ENCODE measurements at regions not wholly inside any gene's neighbourhood (a gene's known extent, or its start where the extent isn't known, plus 50 kb on each side); places are given as distances from the start of the nearest gene placed in this dataset.

DNA sequence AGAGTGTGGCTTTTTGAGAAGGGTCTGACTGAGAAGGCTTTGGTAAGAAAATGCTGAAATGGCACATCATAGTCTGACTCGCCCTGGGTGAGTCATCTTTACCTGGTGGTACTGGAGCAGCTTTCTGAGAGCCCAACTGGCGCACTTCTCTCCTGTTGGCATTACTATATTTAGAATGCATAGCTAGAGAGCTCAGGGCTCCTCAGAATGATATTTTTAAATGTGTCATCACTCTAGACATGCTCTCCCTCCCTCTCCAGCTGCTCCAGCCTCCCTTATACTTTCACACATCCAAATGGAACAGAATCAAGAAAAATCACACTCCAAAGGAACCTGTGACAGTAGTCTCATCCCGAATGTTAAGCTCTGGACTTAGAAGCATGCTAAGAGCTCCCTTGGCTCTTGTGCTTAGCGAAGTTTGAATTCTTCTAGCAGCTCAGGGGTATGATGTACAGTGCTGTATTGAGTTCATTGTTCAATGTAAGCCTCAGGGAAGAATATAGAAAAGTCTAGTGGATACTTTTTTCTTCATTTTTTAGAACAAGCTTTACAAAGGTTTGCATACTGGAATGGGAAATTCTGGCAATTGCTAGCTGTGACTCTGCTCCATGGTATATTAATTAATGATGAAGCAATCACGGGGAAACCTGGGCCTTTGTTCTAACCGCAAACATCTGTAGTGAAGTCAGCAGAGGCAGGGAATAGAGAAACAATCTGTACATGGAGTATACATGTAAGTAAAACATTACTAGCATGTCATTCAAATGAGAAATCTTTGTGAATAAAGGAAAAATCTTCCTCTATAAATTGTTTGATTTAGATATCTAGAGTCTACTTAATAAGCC, 751.2 kb upstream of the NRXN1 start (continued):
- TF ChIP-seq, protein P1, sequence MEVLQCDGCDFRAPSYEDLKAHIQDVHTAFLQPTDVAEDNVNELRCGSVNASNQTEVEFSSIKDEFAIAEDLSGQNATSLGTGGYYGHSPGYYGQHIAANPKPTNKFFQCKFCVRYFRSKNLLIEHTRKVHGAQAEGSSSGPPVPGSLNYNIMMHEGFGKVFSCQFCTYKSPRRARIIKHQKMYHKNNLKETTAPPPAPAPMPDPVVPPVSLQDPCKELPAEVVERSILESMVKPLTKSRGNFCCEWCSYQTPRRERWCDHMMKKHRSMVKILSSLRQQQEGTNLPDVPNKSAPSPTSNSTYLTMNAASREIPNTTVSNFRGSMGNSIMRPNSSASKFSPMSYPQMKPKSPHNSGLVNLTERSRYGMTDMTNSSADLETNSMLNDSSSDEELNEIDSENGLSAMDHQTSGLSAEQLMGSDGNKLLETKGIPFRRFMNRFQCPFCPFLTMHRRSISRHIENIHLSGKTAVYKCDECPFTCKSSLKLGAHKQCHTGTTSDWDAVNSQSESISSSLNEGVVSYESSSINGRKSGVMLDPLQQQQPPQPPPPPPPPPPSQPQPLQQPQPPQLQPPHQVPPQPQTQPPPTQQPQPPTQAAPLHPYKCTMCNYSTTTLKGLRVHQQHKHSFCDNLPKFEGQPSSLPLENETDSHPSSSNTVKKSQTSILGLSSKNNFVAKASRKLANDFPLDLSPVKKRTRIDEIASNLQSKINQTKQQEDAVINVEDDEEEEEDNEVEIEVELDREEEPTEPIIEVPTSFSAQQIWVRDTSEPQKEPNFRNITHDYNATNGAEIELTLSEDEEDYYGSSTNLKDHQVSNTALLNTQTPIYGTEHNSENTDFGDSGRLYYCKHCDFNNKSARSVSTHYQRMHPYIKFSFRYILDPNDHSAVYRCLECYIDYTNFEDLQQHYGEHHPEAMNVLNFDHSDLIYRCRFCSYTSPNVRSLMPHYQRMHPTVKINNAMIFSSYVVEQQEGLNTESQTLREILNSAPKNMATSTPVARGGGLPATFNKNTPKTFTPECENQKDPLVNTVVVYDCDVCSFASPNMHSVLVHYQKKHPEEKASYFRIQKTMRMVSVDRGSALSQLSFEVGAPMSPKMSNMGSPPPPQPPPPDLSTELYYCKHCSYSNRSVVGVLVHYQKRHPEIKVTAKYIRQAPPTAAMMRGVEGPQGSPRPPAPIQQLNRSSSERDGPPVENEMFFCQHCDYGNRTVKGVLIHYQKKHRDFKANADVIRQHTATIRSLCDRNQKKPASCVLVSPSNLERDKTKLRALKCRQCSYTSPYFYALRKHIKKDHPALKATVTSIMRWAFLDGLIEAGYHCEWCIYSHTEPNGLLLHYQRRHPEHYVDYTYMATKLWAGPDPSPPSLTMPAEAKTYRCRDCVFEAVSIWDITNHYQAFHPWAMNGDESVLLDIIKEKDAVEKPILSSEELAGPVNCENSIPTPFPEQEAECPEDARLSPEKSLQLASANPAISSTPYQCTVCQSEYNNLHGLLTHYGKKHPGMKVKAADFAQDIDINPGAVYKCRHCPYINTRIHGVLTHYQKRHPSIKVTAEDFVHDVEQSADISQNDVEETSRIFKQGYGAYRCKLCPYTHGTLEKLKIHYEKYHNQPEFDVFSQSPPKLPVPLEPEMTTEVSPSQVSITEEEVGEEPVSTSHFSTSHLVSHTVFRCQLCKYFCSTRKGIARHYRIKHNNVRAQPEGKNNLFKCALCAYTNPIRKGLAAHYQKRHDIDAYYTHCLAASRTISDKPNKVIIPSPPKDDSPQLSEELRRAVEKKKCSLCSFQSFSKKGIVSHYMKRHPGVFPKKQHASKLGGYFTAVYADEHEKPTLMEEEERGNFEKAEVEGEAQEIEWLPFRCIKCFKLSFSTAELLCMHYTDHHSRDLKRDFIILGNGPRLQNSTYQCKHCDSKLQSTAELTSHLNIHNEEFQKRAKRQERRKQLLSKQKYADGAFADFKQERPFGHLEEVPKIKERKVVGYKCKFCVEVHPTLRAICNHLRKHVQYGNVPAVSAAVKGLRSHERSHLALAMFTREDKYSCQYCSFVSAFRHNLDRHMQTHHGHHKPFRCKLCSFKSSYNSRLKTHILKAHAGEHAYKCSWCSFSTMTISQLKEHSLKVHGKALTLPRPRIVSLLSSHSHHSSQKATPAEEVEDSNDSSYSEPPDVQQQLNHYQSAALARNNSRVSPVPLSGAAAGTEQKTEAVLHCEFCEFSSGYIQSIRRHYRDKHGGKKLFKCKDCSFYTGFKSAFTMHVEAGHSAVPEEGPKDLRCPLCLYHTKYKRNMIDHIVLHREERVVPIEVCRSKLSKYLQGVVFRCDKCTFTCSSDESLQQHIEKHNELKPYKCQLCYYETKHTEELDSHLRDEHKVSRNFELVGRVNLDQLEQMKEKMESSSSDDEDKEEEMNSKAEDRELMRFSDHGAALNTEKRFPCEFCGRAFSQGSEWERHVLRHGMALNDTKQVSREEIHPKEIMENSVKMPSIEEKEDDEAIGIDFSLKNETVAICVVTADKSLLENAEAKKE (CRISPR knock-in tag; IDR thresholded peaks at IDR 0.05): no peak

GRCh38 chr2:51781691-51782090, 749.8 kb upstream of the NRXN1 start:
- Histone ChIP-seq H3F3A (replicated peaks; ENCODE audit: low read depth) (no peaks in the 10 kb centered on the region), H3K36me3 (ENCODE audit: insufficient read depth) (no peaks in the 10 kb centered on the region), H3K4me2 (no peak overlapping the region), H3K4me3 (no peak overlapping the region), H3K4me1 (ENCODE audit: insufficient read depth) (no peaks in the 10 kb centered on the region), H3K27me3 (ENCODE audit: insufficient read depth) (no peaks in the 10 kb centered on the region), H2AFZ (no peak overlapping the region), H4K20me1 (replicated peaks; ENCODE audit: insufficient read depth) (no peaks in the 10 kb centered on the region), H3K27ac (ENCODE audit: low read depth) (no peak overlapping the region), H3K9me2 (ENCODE audit: insufficient read depth) (no peaks in the 10 kb centered on the region), H3K79me2 (replicated peaks; ENCODE audit: insufficient read depth) (no peaks in the 10 kb centered on the region)
- Mint-ChIP-seq H3K27ac (no peak overlapping the region), H3K36me3 (ENCODE audit: low read depth) (peaks cover 7% of the 10 kb centered on the region; the same call in 2 of the 3 replicates), H3K27me3 (ENCODE audit: insufficient read depth, low read depth, poor library complexity) (no peaks in the 10 kb centered on the region), H3K4me1 (no peaks in the 10 kb centered on the region), H3K9me3 (peaks cover 6% of the 10 kb centered on the region), H3K4me3 (no peak overlapping the region)
- ATAC-seq: no peak
- TF ChIP-seq, protein P2, sequence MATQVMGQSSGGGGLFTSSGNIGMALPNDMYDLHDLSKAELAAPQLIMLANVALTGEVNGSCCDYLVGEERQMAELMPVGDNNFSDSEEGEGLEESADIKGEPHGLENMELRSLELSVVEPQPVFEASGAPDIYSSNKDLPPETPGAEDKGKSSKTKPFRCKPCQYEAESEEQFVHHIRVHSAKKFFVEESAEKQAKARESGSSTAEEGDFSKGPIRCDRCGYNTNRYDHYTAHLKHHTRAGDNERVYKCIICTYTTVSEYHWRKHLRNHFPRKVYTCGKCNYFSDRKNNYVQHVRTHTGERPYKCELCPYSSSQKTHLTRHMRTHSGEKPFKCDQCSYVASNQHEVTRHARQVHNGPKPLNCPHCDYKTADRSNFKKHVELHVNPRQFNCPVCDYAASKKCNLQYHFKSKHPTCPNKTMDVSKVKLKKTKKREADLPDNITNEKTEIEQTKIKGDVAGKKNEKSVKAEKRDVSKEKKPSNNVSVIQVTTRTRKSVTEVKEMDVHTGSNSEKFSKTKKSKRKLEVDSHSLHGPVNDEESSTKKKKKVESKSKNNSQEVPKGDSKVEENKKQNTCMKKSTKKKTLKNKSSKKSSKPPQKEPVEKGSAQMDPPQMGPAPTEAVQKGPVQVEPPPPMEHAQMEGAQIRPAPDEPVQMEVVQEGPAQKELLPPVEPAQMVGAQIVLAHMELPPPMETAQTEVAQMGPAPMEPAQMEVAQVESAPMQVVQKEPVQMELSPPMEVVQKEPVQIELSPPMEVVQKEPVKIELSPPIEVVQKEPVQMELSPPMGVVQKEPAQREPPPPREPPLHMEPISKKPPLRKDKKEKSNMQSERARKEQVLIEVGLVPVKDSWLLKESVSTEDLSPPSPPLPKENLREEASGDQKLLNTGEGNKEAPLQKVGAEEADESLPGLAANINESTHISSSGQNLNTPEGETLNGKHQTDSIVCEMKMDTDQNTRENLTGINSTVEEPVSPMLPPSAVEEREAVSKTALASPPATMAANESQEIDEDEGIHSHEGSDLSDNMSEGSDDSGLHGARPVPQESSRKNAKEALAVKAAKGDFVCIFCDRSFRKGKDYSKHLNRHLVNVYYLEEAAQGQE (IDR thresholded peaks at IDR 0.05; ENCODE audit: unreplicated experiment): no peak
- TF ChIP-seq ZNF331 (CRISPR knock-in tag; IDR thresholded peaks at IDR 0.05; ENCODE audit: low read depth): no peak
- TF ChIP-seq, protein P3, sequence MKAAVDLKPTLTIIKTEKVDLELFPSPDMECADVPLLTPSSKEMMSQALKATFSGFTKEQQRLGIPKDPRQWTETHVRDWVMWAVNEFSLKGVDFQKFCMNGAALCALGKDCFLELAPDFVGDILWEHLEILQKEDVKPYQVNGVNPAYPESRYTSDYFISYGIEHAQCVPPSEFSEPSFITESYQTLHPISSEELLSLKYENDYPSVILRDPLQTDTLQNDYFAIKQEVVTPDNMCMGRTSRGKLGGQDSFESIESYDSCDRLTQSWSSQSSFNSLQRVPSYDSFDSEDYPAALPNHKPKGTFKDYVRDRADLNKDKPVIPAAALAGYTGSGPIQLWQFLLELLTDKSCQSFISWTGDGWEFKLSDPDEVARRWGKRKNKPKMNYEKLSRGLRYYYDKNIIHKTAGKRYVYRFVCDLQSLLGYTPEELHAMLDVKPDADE (IDR thresholded peaks at IDR 0.05): no peak
- no peak for TF ChIP-seq EZH2phosphoT487 (IDR thresholded peaks at IDR 0.05; ENCODE audit: unreplicated experiment)
- no peak for TF ChIP-seq ZNF114 (CRISPR knock-in tag; IDR thresholded peaks at IDR 0.05)
- no peak for TF ChIP-seq STAT1 (IDR thresholded peaks at IDR 0.05; ENCODE audit: unreplicated experiment)
- TF ChIP-seq POLR2AphosphoS5 (IDR thresholded peaks at IDR 0.05; ENCODE audit: low read depth): no peak
- TF ChIP-seq EZH2 (IDR thresholded peaks at IDR 0.05; ENCODE audit: low read depth, unreplicated experiment): no peak
- TF ChIP-seq JUNB (IDR thresholded peaks at IDR 0.05; ENCODE audit: unreplicated experiment): no peak
- DNase-seq (ENCODE audit: low spot score): no peak

Measured in GM23338 (cell line).